D721Med (cell line): ENCODE measurements at regions not wholly inside any gene's neighbourhood (a gene's known extent, or its start where the extent isn't known, plus 50 kb on each side); places are given as distances from the start of the nearest gene placed in this dataset.

ENCODE experiments used
- DNase-seq: peaks from one replicate; pipeline ENCODE4 v3.0.0; 2011; ENCODE audit warnings: low spot score; ENCODE audit not compliant: insufficient read length
- FAIRE-seq: peaks from 2 replicates; lab custom pipeline; 2011; peaks lifted over from hg19 to GRCh38; lab: Jason Lieb, UNC
- TF ChIP-seq, protein P1 (sequence below): IDR thresholded peaks from 2 replicates; pipeline ENCODE4 v1.5.1; 2012; ENCODE audit warnings: mild to moderate bottlenecking, control low read depth; ENCODE audit not compliant: insufficient read depth; ENCODE audit errors: missing control alignments

DNA sequence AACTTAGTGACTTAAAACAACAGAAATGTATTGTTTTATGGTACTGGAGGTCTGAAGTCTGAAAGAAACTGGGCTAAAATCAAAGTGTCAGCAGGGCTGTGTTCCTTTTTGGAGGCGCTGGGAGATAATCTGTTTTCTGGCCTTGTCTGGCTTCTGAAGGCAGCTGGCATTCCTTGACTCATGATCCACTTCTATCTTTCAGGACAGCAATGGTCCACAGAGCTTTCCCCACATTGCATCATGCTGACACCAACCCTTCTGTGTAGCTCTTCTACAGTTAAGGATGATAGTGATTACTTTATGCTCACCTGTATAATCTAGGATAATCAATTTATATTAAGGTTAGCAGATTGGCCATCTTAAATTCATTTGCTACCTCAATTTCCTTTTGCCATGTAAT is 392.1 kb downstream of the TDRD15 start:
- FAIRE-seq (no peak), DNase-seq (no peak)
- TF ChIP-seq, protein P1, sequence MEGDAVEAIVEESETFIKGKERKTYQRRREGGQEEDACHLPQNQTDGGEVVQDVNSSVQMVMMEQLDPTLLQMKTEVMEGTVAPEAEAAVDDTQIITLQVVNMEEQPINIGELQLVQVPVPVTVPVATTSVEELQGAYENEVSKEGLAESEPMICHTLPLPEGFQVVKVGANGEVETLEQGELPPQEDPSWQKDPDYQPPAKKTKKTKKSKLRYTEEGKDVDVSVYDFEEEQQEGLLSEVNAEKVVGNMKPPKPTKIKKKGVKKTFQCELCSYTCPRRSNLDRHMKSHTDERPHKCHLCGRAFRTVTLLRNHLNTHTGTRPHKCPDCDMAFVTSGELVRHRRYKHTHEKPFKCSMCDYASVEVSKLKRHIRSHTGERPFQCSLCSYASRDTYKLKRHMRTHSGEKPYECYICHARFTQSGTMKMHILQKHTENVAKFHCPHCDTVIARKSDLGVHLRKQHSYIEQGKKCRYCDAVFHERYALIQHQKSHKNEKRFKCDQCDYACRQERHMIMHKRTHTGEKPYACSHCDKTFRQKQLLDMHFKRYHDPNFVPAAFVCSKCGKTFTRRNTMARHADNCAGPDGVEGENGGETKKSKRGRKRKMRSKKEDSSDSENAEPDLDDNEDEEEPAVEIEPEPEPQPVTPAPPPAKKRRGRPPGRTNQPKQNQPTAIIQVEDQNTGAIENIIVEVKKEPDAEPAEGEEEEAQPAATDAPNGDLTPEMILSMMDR = no peak

DNA sequence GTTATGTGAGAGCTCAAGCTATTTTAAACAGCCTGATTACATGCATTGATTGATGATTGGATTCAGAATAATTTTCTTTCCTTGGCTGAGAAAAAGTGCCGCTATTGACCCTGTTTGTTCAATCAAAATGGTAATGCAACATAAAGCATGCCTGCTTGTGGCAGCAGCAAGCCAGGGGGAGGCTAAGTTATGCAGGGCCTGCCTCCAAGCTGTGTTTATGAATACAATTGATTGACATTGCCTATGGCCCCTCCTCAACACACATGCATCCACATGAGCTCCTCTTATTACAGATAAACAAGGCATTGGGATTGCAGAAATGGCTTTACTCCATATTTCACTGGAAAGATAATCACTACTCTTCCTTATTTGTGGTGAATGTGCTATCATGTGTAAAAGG is 395.6 kb downstream of the TDRD15 start:
- DNase-seq (no peak), FAIRE-seq (no peak)
- TF ChIP-seq, protein P1 = no peak

DNA sequence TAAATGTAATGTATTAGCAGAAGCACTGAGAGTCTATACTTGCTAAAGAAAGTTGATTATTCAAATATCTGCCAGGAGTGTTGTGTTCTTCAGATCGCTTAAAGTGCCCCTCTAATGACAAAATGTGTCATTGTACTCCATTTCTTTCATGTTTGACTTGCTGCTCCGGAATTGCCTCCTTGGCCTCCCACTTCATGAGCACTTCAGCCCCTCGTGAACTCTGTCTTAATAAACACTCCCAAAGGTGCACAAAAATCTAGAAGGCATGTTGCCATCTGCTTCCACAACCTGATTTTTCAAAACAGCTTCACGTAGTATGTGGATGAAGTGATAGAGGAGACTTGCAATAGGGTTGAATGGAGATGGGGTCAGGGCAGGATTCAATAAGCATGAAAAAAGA is 396.1 kb downstream of the TDRD15 start:
- no peak for DNase-seq
- no peak for FAIRE-seq
- TF ChIP-seq, protein P1 = no peak

DNA sequence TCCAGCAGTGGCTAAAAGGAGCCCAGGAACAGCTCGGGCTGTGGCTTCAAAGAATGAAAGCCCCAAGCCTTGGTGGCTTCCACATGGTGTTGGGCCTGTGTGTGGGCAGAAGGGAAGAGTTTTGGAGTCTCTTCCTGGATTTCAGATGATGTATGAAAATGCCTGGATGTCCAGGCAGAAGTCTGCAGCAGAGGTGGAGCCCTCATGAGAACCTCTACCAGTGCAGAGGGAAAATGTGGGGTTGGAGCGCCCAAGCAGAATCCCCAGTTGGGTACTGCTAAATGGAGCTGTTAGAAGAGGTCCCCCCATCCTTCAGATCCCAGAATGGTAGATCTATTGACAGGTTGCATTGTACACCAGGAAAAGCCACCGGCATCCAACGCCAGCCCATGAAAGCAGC is 412.1 kb downstream of the TDRD15 start:
- FAIRE-seq = no peak
- DNase-seq = no peak
- TF ChIP-seq, protein P1 = no peak

DNA sequence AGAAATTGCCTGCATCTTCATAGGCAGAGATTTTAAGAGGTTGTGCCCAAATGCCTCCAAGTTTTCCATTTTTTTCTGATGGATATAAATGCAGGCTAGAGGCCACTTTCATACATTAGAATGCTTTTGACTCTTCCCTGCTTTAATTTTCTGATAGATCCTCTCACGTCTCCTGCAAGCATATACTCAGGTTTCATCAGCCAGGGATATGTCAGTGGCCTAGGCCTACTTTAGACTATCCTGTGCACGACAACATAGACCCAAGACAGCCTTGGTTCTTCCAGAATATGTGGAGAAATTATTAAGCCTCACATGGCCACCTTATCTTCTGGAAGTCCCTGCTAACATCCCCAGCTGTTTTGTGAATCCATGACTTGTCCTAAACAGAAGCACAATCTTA is 415.9 kb downstream of the TDRD15 start:
- no peak for FAIRE-seq
- TF ChIP-seq, protein P1 = no peak

DNA sequence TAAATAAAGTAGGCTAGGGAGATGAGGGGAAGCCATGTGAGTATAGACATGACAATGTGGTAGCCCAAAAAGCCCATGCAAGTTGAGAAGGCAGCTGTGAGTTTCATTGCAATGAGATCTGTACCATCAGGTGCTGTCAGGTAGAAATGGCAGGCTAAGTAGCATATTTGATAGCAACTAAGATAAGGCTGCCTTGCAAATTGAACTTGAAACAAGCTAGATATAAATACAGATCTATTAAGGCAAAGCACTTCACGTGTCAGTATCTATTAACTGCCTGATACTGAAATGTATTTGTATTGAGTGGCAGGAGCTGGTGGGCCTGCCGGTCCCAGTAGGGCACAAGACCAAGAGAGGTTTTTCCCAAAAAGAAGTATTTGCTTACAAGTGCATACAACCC is 419.9 kb downstream of the TDRD15 start:
- DNase-seq = no peak
- TF ChIP-seq, protein P1 = no peak
- no peak for FAIRE-seq

More for the DNA sequence above, 415.9 kb downstream of the TDRD15 start:
- DNase-seq = no peak

DNA sequence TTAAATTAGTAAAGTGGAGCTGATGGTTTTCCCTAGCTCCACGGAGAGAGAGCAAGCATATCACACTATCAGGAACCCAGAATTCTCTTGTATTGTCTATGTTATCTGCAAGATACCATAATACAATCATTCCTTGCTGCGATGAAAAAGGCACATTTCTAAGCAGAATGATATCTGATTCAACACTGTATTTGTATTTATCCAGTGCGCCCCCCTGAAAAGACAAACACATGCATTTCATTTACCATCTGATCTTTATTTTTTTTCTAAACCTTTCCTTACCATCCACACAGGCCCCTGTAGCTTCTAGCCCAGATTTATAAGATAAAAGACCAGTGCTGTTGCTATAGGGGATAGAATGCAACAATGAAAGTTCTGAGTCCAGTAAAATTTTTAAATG is 420.6 kb downstream of the TDRD15 start:
- no peak for DNase-seq
- FAIRE-seq = no peak
- TF ChIP-seq, protein P1 = no peak
